Activated CD8-positive, alpha-beta T cell treated with anti-CD3 and anti-CD28 coated beads for 36 hours (primary cell): ENCODE measurements at regions not wholly inside any gene's neighbourhood (a gene's known extent, or its start where the extent isn't known, plus 50 kb on each side); places are given as distances from the start of the nearest gene placed in this dataset.

ENCODE experiments used
- ATAC-seq: fragments of 200-7000 bp; cut with Tn5 transposase; one replicate; pipeline ENCODE4 v1.10.0; 2021; ENCODE audit warnings: mild to moderate bottlenecking, moderate library complexity
- CTCF ChIA-PET: fragments of 350-600 bp; sonication (Branson Sonifier 250); formaldehyde crosslinking; loops from one replicate; lab custom pipeline; 2021; ENCODE audit warnings: antibody characterized with exemption; lab: Charles Lee
- POLR2A ChIA-PET: fragments of 350-600 bp; sonication (Branson Sonifier 250); formaldehyde crosslinking; loops from one replicate; lab custom pipeline; 2021; ENCODE audit warnings: antibody characterized with exemption; lab: Charles Lee
- DNase-seq: peaks from one replicate; pipeline ENCODE4 v3.0.0-alpha.2; 2020
- H3K27ac Mint-ChIP-seq: one replicate; pipeline ENCODE4 v1.8.0; 2021; ENCODE audit warnings: mild to moderate bottlenecking, mixed read lengths
- H3K27me3 Mint-ChIP-seq: one replicate; pipeline ENCODE4 v1.8.0; 2021; ENCODE audit warnings: mixed read lengths
- H3K36me3 Mint-ChIP-seq: one replicate; pipeline ENCODE4 v1.8.0; 2021; ENCODE audit warnings: low read depth, mixed read lengths
- H3K4me1 Mint-ChIP-seq: one replicate; pipeline ENCODE4 v1.8.0; 2021; ENCODE audit warnings: low read depth, mixed read lengths
- H3K4me3 Mint-ChIP-seq: one replicate; pipeline ENCODE4 v1.8.0; 2021; ENCODE audit warnings: mild to moderate bottlenecking, moderate library complexity, mixed read lengths
- H3K9me3 Mint-ChIP-seq: one replicate; pipeline ENCODE4 v1.8.0; 2021; ENCODE audit warnings: mixed read lengths
- CTCF ChIP-seq: fragments of 200-600 bp; IDR thresholded peaks from one replicate; pipeline ENCODE4 v1.8.0; 2022; ENCODE audit warnings: antibody characterized with exemption, mild to moderate bottlenecking
- intact Hi-C: fragments of 100-400 bp; cut with micrococcal nuclease; formaldehyde crosslinking; loops from one replicate; pipeline ENCODE4 v1.10.0; 2022

- Mint-ChIP-seq H3K27me3 (peaks cover 29% of the 10 kb centered on the region), H3K27ac (no peak overlapping the region), H3K36me3 (no peaks in the 10 kb centered on the region), H3K4me3 (no peak overlapping the region), H3K4me1 (peaks cover 24% of the 10 kb centered on the region), H3K9me3 (peaks cover 3% of the 10 kb centered on the region)
- no peak for ATAC-seq
- CTCF ChIA-PET, result no interaction called here
- POLR2A ChIA-PET, result no interaction called here
- intact Hi-C loops, result no loop called here
- no peak for TF ChIP-seq CTCF
- no peak for DNase-seq
Measured at GRCh38 chr16:86665929-86666328, 87.6 kb downstream of the FOXL1 start.

GRCh38 chr16:86667035-86667434 is 88.7 kb downstream of the FOXL1 start:
- H3K4me1 Mint-ChIP-seq, result peaks cover 24% of the 10 kb centered on the region
- CTCF ChIA-PET, result no interaction called here
- POLR2A ChIA-PET, result no interaction called here
- DNase-seq, result no peak
- intact Hi-C loops, result no loop called here
- H3K9me3 Mint-ChIP-seq, result peaks cover 3% of the 10 kb centered on the region
- ATAC-seq, result no peak
- no peak for TF ChIP-seq CTCF
- no peaks in the 10 kb centered on the region for H3K36me3 Mint-ChIP-seq
- H3K27me3 Mint-ChIP-seq, result peaks cover 31% of the 10 kb centered on the region
- H3K27ac Mint-ChIP-seq, result no peak overlapping the region
- H3K4me3 Mint-ChIP-seq, result no peak overlapping the region

GRCh38 chr16:86668136-86668910 is 90.0 kb downstream of the FOXL1 start:
- TF ChIP-seq CTCF, result no peak
- ATAC-seq, result no peak
- Mint-ChIP-seq H3K9me3 (peaks cover 3% of the 10 kb centered on the region), H3K27ac (no peak overlapping the region), H3K4me1 (peaks cover 23% of the 10 kb centered on the region), H3K36me3 (no peaks in the 10 kb centered on the region), H3K27me3 (peaks cover 27% of the 10 kb centered on the region), H3K4me3 (no peak overlapping the region)
- DNase-seq, result no peak
- intact Hi-C loops, result no loop called here
- ChIA-PET POLR2A (no interaction called here), CTCF (interaction anchor here (1.0 kb wide), 1 partner anchor 12 kb away, joined by 4 read pairs; no protein-coding TSS in a partner anchor)

- DNase-seq (no peak), ATAC-seq (no peak)
- Mint-ChIP-seq H3K27ac (no peak overlapping the region), H3K4me1 (peaks cover 13% of the 10 kb centered on the region), H3K4me3 (no peak overlapping the region), H3K36me3 (no peaks in the 10 kb centered on the region), H3K9me3 (peaks cover 3% of the 10 kb centered on the region), H3K27me3 (peaks cover 23% of the 10 kb centered on the region)
- TF ChIP-seq CTCF, result no peak
- ChIA-PET POLR2A (no interaction called here), CTCF (interaction anchor here (1.0 kb wide), 1 partner anchor 13 kb away, joined by 4 read pairs; no protein-coding TSS in a partner anchor)
- intact Hi-C loops, result no loop called here
Measured at GRCh38 chr16:86669285-86669805, 91.0 kb downstream of the FOXL1 start.
